GM12878 (cell line): ENCODE measurements at regions not wholly inside any gene's neighbourhood (a gene's known extent, or its start where the extent isn't known, plus 50 kb on each side); places are given as distances from the start of the nearest gene placed in this dataset.

Experiments
- ATAC-seq: fragments of 200-7000 bp; cut with Tn5 transposase; 3 replicates; pipeline ENCODE4 v1.9.1; 2020; ENCODE audit warnings: mild to moderate bottlenecking, moderate library complexity
- BruUV-seq: library from RNA; stranded (reverse); fragments of 400-500 nt; replicated peaks from 2 replicates; lab custom pipeline; 2021; lab: Mats Ljungman, UMichigan
- CTCF ChIA-PET: fragments of 300-600 bp; sonication (Branson Sonifier 250); formaldehyde crosslinking; extraction: SDS; loops from one replicate; lab custom pipeline; 2021; ENCODE audit warnings: inconsistent platforms; lab: Yijun Ruan, JAX
- POLR2A ChIA-PET: fragments of 350-600 bp; formaldehyde crosslinking; extraction: SDS; loops from one replicate; lab custom pipeline; 2021; ENCODE audit warnings: inconsistent platforms; lab: Charles Lee
- RAD21 ChIA-PET: fragments of 300-600 bp; sonication (Branson Sonifier 250); formaldehyde crosslinking; loops from one replicate; lab custom pipeline; 2023; ENCODE audit warnings: antibody characterized with exemption; ENCODE audit not compliant: unreplicated experiment; lab: Charles Lee
- SMC1A ChIA-PET: fragments of 300-600 bp; sonication (Branson Sonifier 250); formaldehyde crosslinking; loops from one replicate; lab custom pipeline; 2023; ENCODE audit not compliant: unreplicated experiment, uncharacterized antibody; lab: Charles Lee
- DNase-seq: peaks from one replicate; pipeline ENCODE4 v3.0.0-alpha.2; 2011; ENCODE audit warnings: low read depth, low spot score
- FAIRE-seq: peaks from 3 replicates; lab custom pipeline; 2011; peaks lifted over from hg19 to GRCh38; lab: Jason Lieb, UNC
- H2AFZ ChIP-seq: 2 replicates; pipeline ENCODE4 v1.6.0; 2011; ENCODE audit warnings: low read depth, low read length, control low read depth; ENCODE audit not compliant: control insufficient read depth
- H3K27ac ChIP-seq: 2 replicates; pipeline ENCODE4 v1.5.1; 2011; ENCODE audit warnings: control low read depth; ENCODE audit not compliant: control insufficient read depth, insufficient read depth
- H3K27me3 ChIP-seq, 2 experiments: replicated peaks in 1 of 2; 2 replicates each; pipeline versions ENCODE4 v1.6.0 to v1.6.1; 2011; ENCODE audit warnings: low read length in 1 of 2; ENCODE audit not compliant: control insufficient read depth in 2 of 2, insufficient read depth in 2 of 2
- H3K36me3 ChIP-seq, 2 experiments: 2 replicates each; pipeline ENCODE4 v1.5.1; 2011; ENCODE audit warnings: low read length in 1 of 2; ENCODE audit not compliant: control insufficient read depth in 2 of 2, insufficient read depth in 2 of 2
- H3K4me1 ChIP-seq: 2 replicates; pipeline ENCODE4 v1.6.1; 2011; ENCODE audit warnings: mild to moderate bottlenecking, low read length, moderate library complexity, mixed read lengths; ENCODE audit not compliant: control insufficient read depth, insufficient read depth
- H3K4me2 ChIP-seq: 2 replicates; pipeline ENCODE4 v1.6.0; 2011; ENCODE audit warnings: control low read depth; ENCODE audit not compliant: control insufficient read depth, insufficient read depth
- H3K4me3 ChIP-seq: fragments of 200-600 bp; sonication (generic); 2 replicates; pipeline ENCODE4 v1.5.1; 2016
- H3K79me2 ChIP-seq: 2 replicates; pipeline ENCODE4 v1.6.0; 2011; ENCODE audit warnings: low read length; ENCODE audit not compliant: control insufficient read depth, insufficient read depth
- H3K9ac ChIP-seq: 2 replicates; pipeline ENCODE4 v1.8.0; 2011; ENCODE audit warnings: low read length, control low read depth, mixed read lengths; ENCODE audit not compliant: control insufficient read depth, insufficient read depth
- H3K9me3 ChIP-seq: replicated peaks from 3 replicates; pipeline ENCODE4 v1.5.1; 2011; ENCODE audit warnings: mild to moderate bottlenecking, low read length; ENCODE audit not compliant: control insufficient read depth, insufficient read depth
- H4K20me1 ChIP-seq: 2 replicates; pipeline ENCODE4 v1.6.0; 2011; ENCODE audit not compliant: control insufficient read depth, insufficient read depth
- HDGF ChIP-seq: fragments of 450-650 bp; IDR thresholded peaks from 2 replicates; pipeline ENCODE4 v1.6.1; 2016; ENCODE audit warnings: antibody characterized with exemption
- NFXL1 ChIP-seq: fragments of 450-650 bp; IDR thresholded peaks from 2 replicates; pipeline ENCODE4 v1.6.1; 2017; ENCODE audit warnings: antibody characterized with exemption, mild to moderate bottlenecking, borderline replicate concordance
- RCOR1 ChIP-seq: conservative IDR thresholded peaks from 2 replicates; pipeline ENCODE4 v1.6.1; 2012; ENCODE audit warnings: low read depth, low read length, improper control_type of control experiment
- SMARCA5 ChIP-seq: fragments of 450-650 bp; IDR thresholded peaks from 2 replicates; pipeline ENCODE4 v1.6.1; 2017; ENCODE audit warnings: mild to moderate bottlenecking
- USF1 ChIP-seq: IDR thresholded peaks from 2 replicates; pipeline ENCODE4 v1.6.1; 2011; ENCODE audit warnings: borderline replicate concordance, low read depth, mild to moderate bottlenecking, moderate library complexity, mixed read lengths, low read length; ENCODE audit not compliant: insufficient read depth; ENCODE audit errors: extremely low read length
- WRNIP1 ChIP-seq: IDR thresholded peaks from 2 replicates; pipeline ENCODE4 v1.6.1; 2011; ENCODE audit warnings: low read depth, low read length, improper control_type of control experiment, borderline replicate concordance
- ZNF622 ChIP-seq: fragments of 450-650 bp; IDR thresholded peaks from 2 replicates; pipeline ENCODE4 v1.6.1; 2017; ENCODE audit warnings: mild to moderate bottlenecking, inconsistent platforms
- WGBS: methylation state at CpG from one replicate; pipeline ENCODE4 v1.1.6; 2016; ENCODE audit warnings: low lambda C conversion rate; ENCODE audit not compliant: insufficient replicate concordance, insufficient coverage; ENCODE audit errors: missing lambda C conversion rate; 5-methylcytosine and 5-hydroxymethylcytosine counted together
- in situ Hi-C: fragments of 300-500 bp; cut with MboI; formaldehyde crosslinking; loops from 9 replicates; pipeline ENCODE4 v1.14.3; 2018; ENCODE audit warnings: mixed read lengths
- intact Hi-C: fragments of 100-400 bp; cut with micrococcal nuclease; formaldehyde crosslinking; loops from one replicate; pipeline ENCODE4 v1.14.2; 2022; ENCODE audit not compliant: unreplicated experiment

DNA sequence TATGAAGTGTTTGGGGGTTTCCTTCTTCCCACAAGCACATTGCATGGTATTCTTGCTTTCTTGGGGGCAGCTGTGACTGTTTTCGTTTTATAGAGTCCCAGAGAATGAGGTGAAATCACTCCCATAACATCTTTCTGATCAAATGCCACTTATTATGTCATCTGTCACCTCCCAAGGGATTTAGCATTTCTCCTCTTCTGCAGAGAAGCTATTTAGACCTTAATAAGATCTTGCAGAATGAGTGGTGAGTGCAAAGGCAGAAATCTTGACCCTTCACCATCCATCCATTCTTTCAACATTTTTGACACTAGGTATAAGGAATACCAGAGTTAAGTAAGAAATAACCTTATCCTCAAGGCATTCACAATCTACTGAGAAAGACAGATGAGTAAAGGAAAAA is 318.6 kb upstream of the POU3F1 start:
- ATAC-seq (no peak), DNase-seq (no peak), FAIRE-seq (no peak)
- no peak for TF ChIP-seq ZNF622
- intact Hi-C loops (no loop called here), in situ Hi-C loops (no loop called here)
- Histone ChIP-seq H4K20me1 (no peaks in the 10 kb centered on the region), H3K4me1 (no peaks in the 10 kb centered on the region), H3K4me2 (no peak overlapping the region), H3K9me3 (no peaks in the 10 kb centered on the region), H2AFZ (no peak overlapping the region), H3K79me2 (no peaks in the 10 kb centered on the region), H3K4me3 (no peak overlapping the region), H3K27ac (no peak overlapping the region), H3K9ac (no peak overlapping the region), H3K36me3 (no peaks in the 10 kb centered on the region), H3K27me3 (peaks cover 0 to 4% of the 10 kb centered on the region in 2 experiments; a peak in 2 of 4 replicates)
- BruUV-seq, result no TSS peak
- CTCF ChIA-PET, result interaction anchor here (1.1 kb wide), 1 partner anchor 374 kb away, joined by 3 read pairs; no protein-coding TSS in a partner anchor
- POLR2A ChIA-PET, result no interaction called here
- RAD21 ChIA-PET, result no interaction called here
- SMC1A ChIA-PET, result interaction anchor here (0.8 kb wide), 1 partner anchor 202 kb away, joined by 3 read pairs; no protein-coding TSS in a partner anchor
- 0% methylated on average over 1 of the region's 1 CpG for WGBS

DNA sequence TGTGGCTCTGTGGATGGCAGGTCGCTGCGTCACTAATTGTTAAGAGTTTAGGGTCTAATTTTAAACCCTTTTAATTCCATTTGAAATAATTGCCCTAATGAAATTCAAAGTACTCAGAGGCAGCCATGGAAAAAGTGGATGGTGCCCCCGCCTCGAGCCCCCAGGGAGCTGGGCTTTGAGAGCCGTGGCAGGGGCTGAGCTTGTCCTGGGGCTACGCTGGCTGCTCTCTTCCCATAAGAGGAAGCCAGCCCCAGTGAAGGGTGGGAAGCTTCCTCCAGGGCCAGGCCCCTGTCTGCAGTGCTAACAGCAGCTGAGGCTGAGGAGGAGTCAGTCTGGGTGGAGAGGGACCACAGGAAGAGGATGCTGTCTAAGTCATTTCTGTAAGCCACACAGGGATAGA is 315.0 kb upstream of the POU3F1 start:
- no peak for ATAC-seq
- Histone ChIP-seq H3K79me2 (no peaks in the 10 kb centered on the region), H3K4me2 (no peak overlapping the region), H3K9me3 (no peaks in the 10 kb centered on the region), H3K36me3 (no peaks in the 10 kb centered on the region), H2AFZ (no peak overlapping the region), H3K27ac (no peak overlapping the region), H4K20me1 (no peaks in the 10 kb centered on the region), H3K4me1 (no peaks in the 10 kb centered on the region), H3K9ac (no peak overlapping the region), H3K4me3 (no peak overlapping the region), H3K27me3 (no peaks in the 10 kb centered on the region)
- no peak for TF ChIP-seq SMARCA5
- TF ChIP-seq WRNIP1, result no peak
- TF ChIP-seq USF1, result no peak
- no peak for TF ChIP-seq NFXL1
- no peak for TF ChIP-seq RCOR1
- TF ChIP-seq HDGF, result no peak
- in situ Hi-C loops (no loop called here), intact Hi-C loops (no loop called here)
- FAIRE-seq, result no peak
- BruUV-seq, result no TSS peak
- CTCF ChIA-PET, result no interaction called here
- SMC1A ChIA-PET, result interaction anchor here (1.2 kb wide), 1 partner anchor 128 kb away, joined by 4 read pairs; no protein-coding TSS in a partner anchor
- RAD21 ChIA-PET, result no interaction called here
- no peak for DNase-seq
- POLR2A ChIA-PET, result no interaction called here
- WGBS, result 27% methylated on average over 6 of the region's 6 CpGs
